HG03469 (cell line): ENCODE measurements at regions not wholly inside any gene's neighbourhood (a gene's known extent, or its start where the extent isn't known, plus 50 kb on each side); places are given as distances from the start of the nearest gene placed in this dataset.
"Not testable (repeated sequence)": the region's sequence is repeated elsewhere in the genome, so short reads cannot be mapped to it uniquely, and the experiment has no call there.

ENCODE experiments used
- ATAC-seq: cut with Tn5 transposase; IDR thresholded peaks from one replicate; pipeline ENCODE4 v1.9.1; 2021; ENCODE audit warnings: mild to moderate bottlenecking, moderate library complexity, moderate number of reproducible peaks; ENCODE audit not compliant: unreplicated experiment

DNA sequence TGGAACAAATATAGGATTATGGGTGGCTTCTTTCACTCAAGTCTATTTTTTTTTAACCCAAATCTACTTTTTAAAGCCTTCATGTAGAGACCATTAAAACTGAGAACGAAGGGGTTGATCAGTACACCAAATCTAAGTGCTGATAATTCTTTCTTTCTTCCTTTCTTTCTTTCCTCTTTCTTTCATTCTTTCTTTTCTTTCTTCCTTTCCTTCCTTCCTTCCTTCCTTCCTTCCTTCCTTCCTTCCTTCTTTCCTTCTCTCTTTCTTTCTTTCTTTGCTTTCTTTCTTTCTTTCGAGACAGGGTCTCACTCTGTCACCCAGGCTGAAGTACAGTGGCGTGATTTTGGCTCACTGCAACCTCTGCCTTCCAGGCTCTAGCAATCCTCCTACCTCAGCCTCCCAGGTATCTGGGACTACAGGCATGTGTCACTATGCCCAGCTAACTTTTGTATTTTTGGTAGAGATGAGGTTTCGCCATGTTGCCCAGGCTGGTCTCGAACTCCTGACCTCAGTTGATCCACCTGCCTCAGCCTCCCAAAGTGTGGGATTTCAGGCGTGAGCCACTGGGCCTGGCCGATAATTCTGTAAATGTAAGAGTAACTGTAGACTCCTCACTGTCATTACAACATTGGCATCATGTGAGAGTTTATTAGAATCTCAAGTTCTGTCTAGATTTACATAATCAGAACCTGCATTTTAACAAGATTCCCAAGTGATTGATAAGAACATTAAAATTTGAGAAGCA lies 236.4 kb downstream of the TFEC start:
- no peak for ATAC-seq

DNA sequence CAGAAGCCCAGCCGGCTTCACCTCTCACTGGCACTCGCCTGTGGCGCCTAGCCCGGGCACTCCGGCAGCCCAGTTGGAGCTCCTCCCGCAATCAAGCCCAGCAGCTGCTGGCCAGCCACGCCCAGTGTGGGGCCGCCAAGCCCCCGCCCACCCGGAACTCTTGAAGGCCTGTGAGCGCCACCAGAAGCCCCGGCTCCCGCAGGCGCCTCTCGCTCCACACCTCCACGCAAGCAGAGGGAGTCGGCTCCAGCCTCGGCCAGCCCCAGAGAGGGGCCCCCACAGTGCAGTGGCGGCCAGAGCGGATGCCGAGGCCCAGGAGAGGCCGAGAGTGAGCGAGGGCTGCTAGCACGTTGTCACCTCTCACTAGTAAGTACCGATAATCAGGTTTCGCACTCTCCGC lies 240.7 kb downstream of the TFEC start:
- ATAC-seq: no peak

DNA sequence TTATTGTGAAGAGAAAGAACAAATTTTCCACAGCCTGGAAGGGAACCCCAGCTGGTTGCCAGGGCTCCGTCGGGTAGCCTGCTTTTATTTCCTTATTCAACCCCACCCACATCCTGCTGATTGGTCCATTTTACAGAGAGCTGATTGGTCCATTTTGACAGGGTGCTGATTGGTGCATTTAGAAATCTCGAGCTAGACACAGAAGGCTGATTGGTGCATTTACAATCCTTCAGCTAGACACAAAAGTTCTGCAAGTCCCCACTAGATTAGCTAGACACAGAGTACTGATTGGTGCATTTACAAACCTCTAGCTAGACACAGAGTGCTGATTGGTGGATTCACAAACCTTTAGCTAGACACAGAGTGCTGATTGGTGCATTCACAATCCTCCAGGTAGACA lies 241.1 kb downstream of the TFEC start:
- ATAC-seq: not testable (repeated sequence)

DNA sequence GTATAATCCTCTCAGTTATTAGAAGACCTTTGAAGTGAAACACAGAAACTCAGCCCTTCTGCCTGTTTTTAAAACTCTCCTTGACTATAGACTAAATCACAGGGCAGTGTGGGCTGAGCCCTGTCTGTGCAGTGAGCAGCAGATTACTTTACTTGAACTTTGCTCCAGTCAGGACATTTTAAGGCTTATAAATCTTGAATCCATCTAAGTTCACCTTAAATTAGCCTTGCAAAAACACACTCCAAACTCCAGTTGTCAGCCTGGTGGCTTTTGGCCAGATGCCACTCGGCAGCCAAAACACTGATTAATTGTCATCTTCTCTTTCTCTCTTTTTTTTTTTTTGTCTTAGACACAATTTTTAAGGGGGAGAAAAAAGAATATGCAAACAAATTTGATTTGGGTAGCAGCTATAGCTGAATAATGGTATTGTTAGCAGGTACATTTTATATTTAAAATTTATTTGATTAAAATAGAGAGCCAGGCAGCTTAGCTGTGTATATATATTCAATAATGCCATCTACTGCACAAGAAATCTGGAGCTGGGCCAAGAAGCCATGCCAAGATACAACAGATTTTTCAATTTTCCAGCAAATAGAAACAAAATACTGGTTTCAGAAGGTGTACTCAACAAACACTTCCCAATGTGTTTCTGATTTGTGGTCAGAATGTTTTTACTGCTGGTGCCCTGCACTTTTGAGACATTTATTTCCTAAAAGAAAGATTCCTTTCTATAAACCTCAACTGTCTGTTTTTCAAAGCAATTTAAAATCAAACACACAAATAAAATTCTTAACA lies 247.7 kb downstream of the TFEC start:
- no peak for ATAC-seq

DNA sequence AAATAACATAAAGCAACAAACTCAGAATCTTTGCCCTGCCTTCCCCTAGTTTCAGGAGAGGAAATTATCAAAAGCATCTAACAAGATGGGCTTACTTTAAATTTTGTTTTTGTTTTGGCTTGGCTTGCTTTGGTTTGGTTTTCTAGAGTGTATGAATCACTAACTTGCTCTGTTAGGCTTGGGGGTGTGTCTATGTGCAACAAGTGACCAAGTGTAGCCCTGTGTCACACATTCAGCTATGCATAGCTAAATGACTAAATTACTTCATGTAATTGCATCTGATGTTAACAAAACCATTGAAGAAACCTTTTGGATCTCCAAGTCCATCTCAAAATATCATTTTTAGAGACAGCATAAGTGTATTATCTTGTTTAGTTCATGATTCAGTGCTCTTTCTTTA lies 251.0 kb downstream of the TFEC start:
- no peak for ATAC-seq

DNA sequence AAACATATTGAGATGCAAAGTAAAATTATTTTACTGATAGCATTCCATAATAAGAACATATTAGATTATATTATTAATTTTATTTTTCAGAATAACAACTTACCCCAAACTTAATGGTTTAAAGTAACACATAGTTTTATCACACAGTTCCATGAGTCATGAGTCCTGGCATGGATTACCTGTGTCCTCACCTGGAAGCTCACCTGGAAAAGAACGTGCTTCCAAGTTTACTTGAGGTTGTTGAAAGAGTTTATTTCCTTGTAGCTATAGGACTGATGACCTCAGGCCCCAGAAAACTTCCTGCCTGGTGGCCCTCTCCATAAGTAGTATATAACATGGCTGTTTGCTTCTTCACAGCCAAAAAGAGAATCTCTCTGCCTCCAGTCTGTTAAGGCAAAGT lies 254.6 kb downstream of the TFEC start:
- no peak for ATAC-seq

DNA sequence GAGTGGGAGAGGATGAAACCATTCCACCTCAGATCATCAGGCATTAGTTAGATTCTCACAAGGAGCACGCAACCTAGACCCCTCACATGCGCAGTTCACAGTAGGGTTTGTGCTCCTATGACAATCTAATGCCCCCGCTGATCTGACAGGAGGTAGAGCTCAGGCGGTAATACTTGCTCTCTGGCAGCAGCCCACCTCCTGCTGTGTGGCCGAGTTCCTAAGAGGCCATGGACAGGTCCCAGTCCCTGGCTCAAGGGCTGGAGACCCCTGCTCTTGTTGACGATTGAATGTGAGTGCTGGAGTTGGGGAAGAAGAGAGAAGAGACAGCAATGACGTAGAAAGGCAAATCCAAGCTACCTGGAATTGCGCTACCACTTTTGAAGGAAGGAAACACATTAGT lies 267.2 kb downstream of the TFEC start:
- no peak for ATAC-seq

DNA sequence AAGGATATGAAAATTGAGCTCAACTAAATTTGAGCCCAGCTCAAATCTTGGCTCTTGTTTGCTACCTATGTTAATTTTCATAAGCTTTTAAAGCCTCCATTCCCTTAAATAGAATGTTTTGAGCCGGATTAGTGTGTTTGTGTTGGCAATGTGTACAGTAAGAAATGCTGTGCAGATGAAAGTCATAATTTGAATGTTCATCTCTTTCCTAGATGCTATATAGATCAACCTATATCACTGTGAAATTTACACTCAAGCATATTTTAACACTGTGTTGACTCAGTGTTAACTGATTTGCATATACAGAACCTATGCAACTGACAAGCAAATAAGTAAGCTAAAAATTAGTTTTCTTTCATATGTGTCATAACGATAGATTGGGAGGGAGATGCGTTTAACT lies 272.5 kb downstream of the TFEC start:
- ATAC-seq: no peak

DNA sequence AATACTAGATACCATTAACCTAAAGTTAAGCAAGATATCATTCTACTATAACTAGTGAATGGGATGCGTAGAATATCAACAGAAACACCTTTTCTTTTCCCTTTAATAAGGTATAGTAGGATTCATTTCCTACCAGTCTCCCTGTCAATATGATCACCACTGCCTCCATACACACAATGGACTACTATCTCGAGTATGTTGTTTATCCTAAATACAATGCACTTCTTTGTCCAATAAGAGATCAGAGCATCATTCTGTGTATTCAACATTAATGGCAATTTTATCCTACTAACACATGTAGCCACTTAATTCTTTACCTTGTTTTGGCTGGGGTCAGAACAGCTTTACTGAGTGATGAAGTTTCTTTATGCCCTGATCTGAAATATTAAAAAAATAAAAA lies 276.3 kb downstream of the TFEC start:
- ATAC-seq: no peak

DNA sequence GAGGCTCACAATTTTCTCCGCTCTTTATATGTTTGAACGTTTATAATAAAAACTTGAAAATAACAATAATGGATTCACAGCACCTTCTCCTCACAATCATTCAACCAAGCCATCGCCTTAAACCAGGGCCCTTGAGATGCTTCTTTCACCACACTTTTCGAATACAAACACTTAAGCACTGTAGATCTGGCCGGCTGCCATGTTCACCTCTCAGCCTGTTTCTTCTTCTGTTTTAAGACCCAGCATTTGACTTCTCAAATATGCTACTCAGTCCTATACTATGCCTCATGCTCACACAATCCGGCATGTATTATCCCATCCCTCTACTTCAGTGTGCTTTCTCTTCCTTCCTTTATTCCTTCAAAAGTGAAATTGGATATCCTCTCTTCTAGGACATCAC lies 280.6 kb downstream of the TFEC start:
- ATAC-seq: no peak

DNA sequence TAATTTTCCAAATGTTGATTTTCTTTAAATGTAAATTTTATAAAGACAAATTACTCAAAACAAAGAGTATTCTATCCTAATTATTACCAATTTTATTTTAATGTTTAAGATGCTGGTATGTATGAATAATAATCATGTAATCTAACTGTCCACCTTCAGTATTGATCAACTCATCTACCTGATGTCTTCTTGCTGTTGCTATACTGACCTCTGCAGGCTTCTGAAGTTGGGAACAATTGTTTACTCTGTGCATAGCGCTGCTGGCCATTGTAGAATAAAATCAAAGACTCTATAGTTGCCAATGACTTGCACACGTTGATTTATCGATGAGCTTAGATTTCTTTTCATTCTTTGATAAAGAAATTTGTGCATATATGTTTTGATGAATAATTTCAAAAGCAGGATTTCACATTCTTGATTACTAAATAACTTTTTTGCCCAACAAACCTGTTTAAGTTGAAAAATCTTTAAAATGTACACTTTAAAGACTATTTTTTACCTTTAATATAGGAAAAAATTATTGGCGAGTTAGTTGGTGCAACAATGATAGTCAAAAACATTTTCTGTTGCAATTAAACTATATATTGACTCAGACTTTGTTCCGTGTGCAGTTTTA lies 282.3 kb downstream of the TFEC start:
- no peak for ATAC-seq

DNA sequence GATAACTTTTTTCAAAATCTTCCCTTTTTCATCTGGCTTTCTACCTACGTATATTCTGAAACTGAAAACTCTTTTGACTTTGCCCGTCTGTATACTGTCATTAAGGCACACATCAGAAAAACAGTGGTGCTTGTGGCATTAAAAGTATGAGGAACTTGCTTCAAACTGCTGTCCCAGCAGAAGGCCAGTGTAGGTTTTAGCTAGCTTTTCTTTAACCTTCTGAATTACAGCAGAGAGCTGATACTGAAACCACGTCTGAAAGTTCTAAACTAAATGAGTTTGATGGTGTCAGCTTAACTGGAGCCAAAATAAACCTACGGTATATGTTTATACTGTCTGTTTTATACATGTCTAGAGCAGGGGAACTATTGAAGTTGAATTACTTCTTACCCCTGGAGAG lies 283.4 kb downstream of the TFEC start:
- ATAC-seq: no peak

DNA sequence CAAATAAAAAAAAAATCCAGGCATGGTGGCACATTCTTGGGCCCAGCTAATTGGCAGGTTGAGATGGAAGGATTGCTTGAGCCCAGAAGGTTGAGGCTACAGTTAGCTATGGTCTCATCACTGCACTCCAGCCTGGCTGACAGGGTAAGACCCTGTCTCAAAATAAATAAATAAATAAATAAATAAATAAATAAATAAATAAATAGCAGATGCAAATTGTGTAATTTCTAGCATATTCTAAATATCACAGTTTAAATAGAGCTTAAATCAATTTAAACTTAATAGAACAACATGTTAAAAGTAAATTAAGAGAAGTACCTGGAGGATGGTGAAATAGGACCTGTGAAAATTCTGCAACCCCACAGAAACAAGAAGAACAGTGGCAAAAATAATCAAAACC lies 290.5 kb downstream of the TFEC start:
- ATAC-seq: no peak

DNA sequence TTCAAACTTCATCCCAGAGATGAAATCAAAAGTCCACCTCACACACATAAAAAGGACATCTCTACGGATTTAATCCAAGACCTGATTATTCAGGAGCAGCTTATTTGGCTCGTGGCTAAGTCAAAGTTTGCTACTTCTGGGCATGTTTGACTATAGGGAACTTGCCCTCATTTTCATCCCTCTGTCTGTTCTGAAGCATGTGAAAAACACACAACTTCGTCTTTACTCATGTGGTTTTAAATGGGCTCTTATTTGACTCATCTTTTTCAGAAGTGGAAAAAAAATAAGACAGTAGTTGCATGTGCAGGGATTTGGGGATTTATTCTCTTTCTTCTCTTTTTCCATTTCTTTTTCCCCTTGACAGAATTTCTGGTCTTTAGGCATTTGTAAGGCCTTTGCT lies 295.9 kb downstream of the TFEC start:
- no peak for ATAC-seq

DNA sequence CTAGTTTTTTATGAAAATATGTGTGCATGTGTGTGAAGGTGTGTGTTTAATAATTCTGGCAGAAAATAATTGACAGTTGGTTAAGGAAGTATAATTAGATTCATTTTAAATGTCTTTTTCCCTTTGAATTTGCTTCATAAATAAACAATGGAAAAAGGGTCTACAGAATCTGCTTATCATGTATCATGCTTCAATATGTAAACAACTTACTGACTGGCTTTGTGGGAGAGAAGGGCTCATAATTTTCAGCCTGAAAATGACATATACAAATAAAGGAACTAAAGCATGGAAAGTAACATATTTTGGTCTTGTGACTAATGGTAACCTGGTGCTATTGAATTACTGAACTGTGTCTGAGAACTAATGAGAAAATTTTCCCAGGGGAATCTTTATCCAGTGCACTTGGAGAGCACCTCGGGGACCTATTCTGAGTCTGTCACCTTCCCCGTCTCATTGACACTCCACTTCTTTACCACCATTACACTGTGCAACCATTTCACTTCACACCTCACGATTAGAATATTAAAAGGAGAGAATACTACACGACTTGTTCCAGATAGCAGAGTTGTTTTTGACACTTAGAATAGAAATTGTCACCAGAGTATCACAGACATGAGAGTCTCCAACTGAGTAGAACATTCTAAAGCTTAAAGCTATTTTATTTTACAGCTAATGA lies 298.6 kb downstream of the TFEC start:
- no peak for ATAC-seq

DNA sequence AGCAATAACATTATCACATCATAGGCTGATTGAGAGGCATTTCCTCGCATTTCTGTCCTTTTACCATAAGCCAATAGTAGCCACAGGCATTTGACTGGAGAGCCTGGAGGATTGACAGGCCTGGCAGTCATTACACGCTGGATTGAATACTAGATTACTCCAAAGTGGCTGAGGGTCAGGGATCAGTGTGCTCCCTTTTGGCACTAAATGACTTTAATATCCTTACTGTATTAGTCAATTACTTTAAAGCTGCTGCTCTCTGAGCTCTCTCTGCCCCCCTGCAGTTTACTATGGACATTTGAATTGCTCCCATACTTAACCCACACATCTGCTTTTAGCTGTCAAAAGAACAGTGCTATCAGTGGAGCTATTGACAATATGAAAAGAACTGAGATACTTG lies 302.0 kb downstream of the TFEC start:
- no peak for ATAC-seq

DNA sequence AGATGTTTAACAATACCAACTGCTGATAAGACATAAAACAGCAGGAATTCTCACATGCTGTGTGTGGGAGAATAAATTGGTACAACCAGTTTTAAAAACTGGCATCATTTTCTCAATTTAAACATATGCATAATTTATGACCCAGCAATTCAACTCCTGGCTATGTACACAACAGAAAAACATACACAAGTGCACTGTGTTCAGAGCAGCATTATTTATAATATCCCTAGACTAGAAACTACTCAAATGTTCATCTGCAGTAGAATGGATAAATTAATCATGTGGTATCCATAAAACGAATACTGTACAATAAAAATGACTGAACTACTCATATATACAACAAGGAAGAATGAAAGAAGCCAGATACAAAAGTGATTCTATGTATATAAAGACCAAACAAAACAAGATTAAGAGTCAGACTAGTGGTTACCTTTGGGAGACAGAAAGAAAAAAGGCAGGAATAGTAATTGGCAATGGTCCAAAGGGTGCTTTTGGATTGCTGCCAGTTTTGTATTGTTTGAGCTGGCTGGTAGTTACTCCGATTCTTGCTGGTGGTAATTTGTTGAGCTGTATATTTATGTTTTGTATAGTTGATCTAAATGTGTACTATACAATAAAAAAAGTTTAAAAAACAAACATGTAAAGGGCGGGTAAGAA lies 306.0 kb downstream of the TFEC start:
- ATAC-seq: no peak

DNA sequence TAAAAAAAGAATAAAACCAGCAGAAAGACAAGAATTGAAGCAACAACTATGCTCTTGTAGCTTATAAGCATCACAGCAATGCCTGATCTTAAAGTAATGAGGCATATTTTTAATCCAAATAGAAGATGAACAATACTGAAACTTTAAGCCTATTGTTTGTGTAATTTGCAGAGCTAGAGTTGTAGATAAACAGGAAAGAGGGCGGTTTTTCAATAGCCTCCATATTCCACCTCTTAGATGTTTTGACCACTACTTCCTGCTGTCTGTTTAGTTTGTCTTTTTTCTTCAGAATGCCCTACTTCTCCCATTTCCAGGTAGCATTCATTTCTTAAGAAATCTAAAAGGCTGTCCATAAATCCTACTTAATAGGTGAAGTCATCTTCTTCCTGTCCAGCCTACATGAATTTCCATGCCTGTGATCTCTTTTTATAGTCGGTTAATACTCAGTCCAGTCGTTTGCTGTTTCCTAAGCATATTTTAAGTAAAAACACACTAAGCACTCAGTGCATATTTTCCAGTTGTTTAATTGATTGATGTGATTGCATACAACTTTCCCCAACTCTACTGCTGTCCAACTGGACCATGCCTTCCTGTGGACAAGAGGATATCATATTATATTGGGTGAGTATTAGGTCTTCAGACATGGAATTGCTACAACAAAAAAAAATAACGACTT lies 308.1 kb downstream of the TFEC start:
- ATAC-seq: no peak

DNA sequence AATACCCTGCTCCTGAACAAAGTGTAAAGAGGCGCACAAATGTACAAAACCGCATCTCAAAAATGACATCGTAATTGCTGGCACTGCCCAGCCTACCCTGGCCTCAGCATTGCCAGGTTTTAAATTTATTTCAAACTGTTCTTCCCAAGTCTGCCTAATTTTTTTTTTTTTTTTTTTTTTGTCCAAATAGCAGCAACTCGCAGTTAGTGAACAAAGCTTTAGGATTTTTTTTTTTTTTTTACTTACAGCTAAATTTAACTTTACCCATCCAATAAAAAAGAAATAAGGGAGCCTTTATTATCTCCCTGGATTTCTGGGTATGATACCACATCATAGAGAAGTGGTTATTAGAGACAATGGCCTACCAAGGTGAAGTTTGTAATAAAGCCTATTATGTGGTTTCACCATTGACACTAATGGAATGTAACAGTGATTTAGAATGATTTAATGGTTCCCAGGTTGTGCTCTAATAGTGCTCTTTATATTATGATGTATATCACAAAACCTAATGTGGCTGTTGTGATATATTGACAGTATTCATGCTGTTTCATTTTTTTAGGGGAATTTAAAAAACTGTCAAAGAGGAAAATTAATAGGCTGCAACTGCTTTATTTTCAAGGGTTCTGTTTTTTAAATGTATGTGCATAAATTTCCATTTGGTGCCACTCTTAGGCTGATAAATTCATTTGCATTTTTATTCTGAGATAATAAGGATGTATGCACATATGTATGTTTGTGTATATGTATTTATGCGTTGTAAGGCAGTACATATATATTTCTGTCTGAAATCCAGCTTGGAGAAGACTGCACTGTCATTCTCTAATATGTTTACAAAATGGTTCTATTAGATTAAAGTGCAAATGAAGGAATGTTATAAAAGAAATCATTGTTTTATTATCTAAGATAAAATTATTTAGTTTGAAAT lies 309.0 kb downstream of the TFEC start:
- ATAC-seq: no peak
